ENCODE measurements at regions not wholly inside any gene's neighbourhood (a gene's known extent, or its start where the extent isn't known, plus 50 kb on each side); places are given as distances from the start of the nearest gene placed in this dataset.

- TF ChIP-seq CTCF (IDR thresholded peaks at IDR 0.05; ENCODE audit: insufficient read depth, low read depth, low read length) = no peak
- no peak for TF ChIP-seq EZH2 (IDR thresholded peaks at IDR 0.05; ENCODE audit: insufficient read depth, low read length)
These were observed 287.9 kb downstream of the SMARCA2 start for GRCh38 chr9:2303056-2303455.

All from astrocyte (in vitro differentiated cells and primary cell).